Ovary (tissue), 7 donors: ENCODE measurements at regions not wholly inside any gene's neighbourhood (a gene's known extent, or its start where the extent isn't known, plus 50 kb on each side); places are given as distances from the start of the nearest gene placed in this dataset.

Source experiments
- DNase-seq, 5 donors: peaks; one replicate each; pipeline ENCODE4 v3.0.0-alpha.2; 2019 to 2020
- H3K27ac ChIP-seq, 2 donors: fragments of 200-600 bp; one replicate each; pipeline versions ENCODE4 v1.5.1 to v1.8.0; 2019 to 2022
- H3K27me3 ChIP-seq: fragments of 200-600 bp; one replicate; pipeline ENCODE4 v1.8.0; 2022
- H3K36me3 ChIP-seq: fragments of 200-600 bp; sonication (generic); one replicate; pipeline ENCODE4 v1.5.1; 2019
- H3K4me1 ChIP-seq: one replicate; pipeline ENCODE4 v1.8.1; 2013; ENCODE audit warnings: mild to moderate bottlenecking, moderate library complexity; ENCODE audit not compliant: insufficient read depth
- H3K4me3 ChIP-seq: fragments of 200-600 bp; sonication (generic); one replicate; pipeline ENCODE4 v1.5.1; 2017
- H3K9me3 ChIP-seq, 2 donors: fragments of 200-600 bp in 1 of 2; sonication (generic) in 1 of 2; one replicate each; pipeline versions ENCODE4 v1.5.1 to v1.8.1; 2013 to 2019; ENCODE audit warnings: mild to moderate bottlenecking in 1 of 2, moderate library complexity in 1 of 2
- CTCF ChIP-seq, 3 donors: fragments of 450-650 bp in 2 of 3; fragments of 200-600 bp in 1 of 3; IDR thresholded peaks; one replicate each; pipeline versions ENCODE4 v1.5.1 to v1.8.0; 2016 to 2022; ENCODE audit warnings: antibody characterized with exemption in 3 of 3, mild to moderate bottlenecking in 1 of 3
- EP300 ChIP-seq: sonication (generic); formaldehyde crosslinking; IDR thresholded peaks from one replicate; pipeline ENCODE4 v1.6.1; 2017; ENCODE audit warnings: antibody characterized with exemption
- POLR2A ChIP-seq: fragments of 450-650 bp; IDR thresholded peaks from one replicate; pipeline ENCODE4 v1.6.1; 2017; ENCODE audit warnings: antibody characterized with exemption, mild to moderate bottlenecking, moderate library complexity
- WGBS, 3 donors: extraction: QIAGEN DNeasy Blood & Tissue Kit in 1 of 3; methylation state at CpG; one replicate each; pipeline versions ENCODE4 v1.1.5 to v1.1.7; 2013 to 2017; 5-methylcytosine and 5-hydroxymethylcytosine counted together
- intact Hi-C, 4 donors: fragments of 100-400 bp; cut with DNase I; formaldehyde crosslinking; loops; one replicate each; pipeline versions ENCODE4 v1.11.0 to v1.15.1; 2022 to 2023
- donor health status: DM: no; HTN: no; CAD: no; lungs with moderate emphysema.
- donor health status: DM: no; HTN: no; CAD: no.
- donor health status: Bipolar disorder and iron deficiency.
- donor health status: DM: no; HTN: no; CAD: no.
- donor health status: DM: yes; HTN: yes; CAD: no.

- Histone ChIP-seq H3K36me3 (no peaks in the 10 kb centered on the region), H3K27ac (no peak overlapping the region), H3K4me3 (no peak overlapping the region), H3K9me3 (peaks cover 0 to 3% of the 10 kb centered on the region in 2 donors), H3K4me1 (peaks cover 4% of the 10 kb centered on the region), H3K27me3 (no peaks in the 10 kb centered on the region)
- intact Hi-C loops = no loop called here
- TF ChIP-seq POLR2A = no peak
- TF ChIP-seq EP300 = no peak
- no peak for TF ChIP-seq CTCF (IDR thresholded peaks at IDR 0.05)
- WGBS, 3 donors = 44 to 50% (median 45%) methylated on average over 9 of the region's 9 CpGs
- DNase-seq = no peak
Observed at GRCh38 chr20:40848526-40848925, 159.5 kb upstream of the MAFB start.

GRCh38 chr20:40849456-40849855 is 160.4 kb upstream of the MAFB start:
- Histone ChIP-seq H3K9me3 (peaks cover 0 to 3% of the 10 kb centered on the region in 2 donors), H3K27me3 (no peaks in the 10 kb centered on the region), H3K4me1 (peaks cover 4% of the 10 kb centered on the region), H3K4me3 (no peak overlapping the region), H3K27ac (no peak overlapping the region), H3K36me3 (no peaks in the 10 kb centered on the region)
- DNase-seq = no peak
- no peak for TF ChIP-seq POLR2A
- TF ChIP-seq CTCF (IDR thresholded peaks at IDR 0.05) = no peak
- TF ChIP-seq EP300 = no peak
- intact Hi-C loops = no loop called here

GRCh38 chr20:40851051-40851450 is 162.0 kb upstream of the MAFB start:
- H3K4me1 ChIP-seq = peaks cover 4% of the 10 kb centered on the region
- TF ChIP-seq EP300 (no peak), POLR2A (no peak), CTCF (IDR thresholded peaks at IDR 0.05) (no peak)
- intact Hi-C loops = no loop called here
- H3K36me3 ChIP-seq = no peaks in the 10 kb centered on the region
- 12 to 42% (median 20%) methylated on average over 5 of the region's 5 CpGs for WGBS, 3 donors
- H3K27ac ChIP-seq = no peak overlapping the region
- no peaks in the 10 kb centered on the region for H3K9me3 ChIP-seq
- H3K4me3 ChIP-seq = no peak overlapping the region
- H3K27me3 ChIP-seq = no peaks in the 10 kb centered on the region
- DNase-seq = no peak

- no peaks in the 10 kb centered on the region for H3K27me3 ChIP-seq
- no peak overlapping the region for H3K27ac ChIP-seq
- intact Hi-C loops = no loop called here
- H3K9me3 ChIP-seq = no peaks in the 10 kb centered on the region
- DNase-seq = no peak
- WGBS, 3 donors = 43 to 81% (median 69%) methylated on average over 1 of the region's 1 CpG
- H3K4me3 ChIP-seq = no peak overlapping the region
- H3K4me1 ChIP-seq = peaks cover 4% of the 10 kb centered on the region
- H3K36me3 ChIP-seq = no peaks in the 10 kb centered on the region
- TF ChIP-seq EP300 (no peak), POLR2A (no peak), CTCF (IDR thresholded peaks at IDR 0.05) (no peak)
Observed at GRCh38 chr20:40855269-40855668, 166.2 kb upstream of the MAFB start.

- Histone ChIP-seq H3K9me3 (no peaks in the 10 kb centered on the region), H3K27ac (no peak overlapping the region), H3K4me1 (peaks cover 1% of the 10 kb centered on the region), H3K36me3 (no peaks in the 10 kb centered on the region), H3K4me3 (no peak overlapping the region), H3K27me3 (no peaks in the 10 kb centered on the region)
- 89 to 96% (median 91%) methylated on average over 5 of the region's 5 CpGs for WGBS, 3 donors
- intact Hi-C loops = no loop called here
- DNase-seq = no peak
- TF ChIP-seq CTCF (IDR thresholded peaks at IDR 0.05) (no peak), POLR2A (no peak), EP300 (no peak)
Observed at GRCh38 chr20:40856653-40857052, 167.6 kb upstream of the MAFB start.
